CD8-positive, alpha-beta memory T cell (primary cell): ENCODE measurements at regions not wholly inside any gene's neighbourhood (a gene's known extent, or its start where the extent isn't known, plus 50 kb on each side); places are given as distances from the start of the nearest gene placed in this dataset.

Experiments used
- CTCF ChIA-PET: fragments of 350-600 bp; sonication (Branson Sonifier 250); formaldehyde crosslinking; loops from one replicate; lab custom pipeline; 2021; ENCODE audit warnings: antibody characterized with exemption; lab: Charles Lee
- POLR2A ChIA-PET: fragments of 350-600 bp; sonication (Branson Sonifier 250); formaldehyde crosslinking; loops from one replicate; lab custom pipeline; 2021; ENCODE audit warnings: antibody characterized with exemption; lab: Charles Lee
- DNase-seq, 5 donors: peaks; one replicate each; pipeline versions ENCODE4 v3.0.0 to v3.0.0-alpha.2; 2020 to 2022; ENCODE audit warnings: mixed read lengths in 1 of 5
- H3K27ac ChIP-seq: one replicate; pipeline ENCODE4 v1.7.0; 2013; ENCODE audit warnings: low read depth, mild to moderate bottlenecking, low read length, moderate library complexity
- H3K27me3 ChIP-seq: 2 replicates; pipeline ENCODE4 v1.7.0; 2013; ENCODE audit warnings: low read length, mild to moderate bottlenecking; ENCODE audit not compliant: insufficient read depth, poor library complexity, severe bottlenecking
- H3K36me3 ChIP-seq: 2 replicates; pipeline ENCODE4 v1.7.0; 2013; ENCODE audit warnings: mild to moderate bottlenecking, low read length, moderate library complexity; ENCODE audit not compliant: insufficient read depth
- H3K4me1 ChIP-seq: 2 replicates; pipeline ENCODE4 v1.7.0; 2013; ENCODE audit warnings: mild to moderate bottlenecking, low read length, moderate library complexity; ENCODE audit not compliant: insufficient read depth
- H3K4me3 ChIP-seq: 2 replicates; pipeline ENCODE4 v1.7.0; 2013; ENCODE audit warnings: mild to moderate bottlenecking, low read length
- H3K9me3 ChIP-seq: 2 replicates; pipeline ENCODE4 v1.7.0; 2013; ENCODE audit warnings: mild to moderate bottlenecking, low read length
- H3K27ac Mint-ChIP-seq, 8 donors: one replicate each; pipeline ENCODE4 v1.8.0; 2020 to 2021; ENCODE audit warnings: mixed read lengths in 8 of 8, mild to moderate bottlenecking in 6 of 8, inconsistent platforms in 3 of 8, moderate library complexity in 3 of 8
- H3K27me3 Mint-ChIP-seq, 2 donors: one replicate each; pipeline ENCODE4 v1.8.0; 2020 to 2021; ENCODE audit warnings: mixed read lengths in 2 of 2, mild to moderate bottlenecking in 1 of 2, moderate library complexity in 1 of 2
- H3K36me3 Mint-ChIP-seq, 3 donors: one replicate each; pipeline ENCODE4 v1.8.0; 2020 to 2021; ENCODE audit warnings: mixed read lengths in 3 of 3, inconsistent platforms in 1 of 3, mild to moderate bottlenecking in 1 of 3
- H3K4me1 Mint-ChIP-seq, 3 donors: one replicate each; pipeline ENCODE4 v1.8.0; 2020 to 2021; ENCODE audit warnings: mixed read lengths in 3 of 3, inconsistent platforms in 1 of 3, mild to moderate bottlenecking in 1 of 3
- H3K4me3 Mint-ChIP-seq, 7 donors: one replicate each; pipeline ENCODE4 v1.8.0; 2020 to 2021; ENCODE audit warnings: mixed read lengths in 7 of 7, mild to moderate bottlenecking in 6 of 7, moderate library complexity in 4 of 7, inconsistent platforms in 2 of 7
- H3K9me3 Mint-ChIP-seq, 5 donors: one replicate each; pipeline ENCODE4 v1.8.0; 2020 to 2022; ENCODE audit warnings: mixed read lengths in 5 of 5, mild to moderate bottlenecking in 3 of 5, moderate library complexity in 2 of 5, inconsistent platforms in 1 of 5

GRCh38 chr7:155386608-155387007 lies 71.3 kb upstream of the EN2 start:
- H3K27ac Mint-ChIP-seq: no peak overlapping the region
- H3K4me1 ChIP-seq: no peaks in the 10 kb centered on the region
- no peak overlapping the region for H3K4me3 Mint-ChIP-seq
- POLR2A ChIA-PET: no interaction called here
- no peak overlapping the region for H3K4me3 ChIP-seq
- H3K27ac ChIP-seq: no peak overlapping the region
- no peaks in the 10 kb centered on the region for H3K36me3 Mint-ChIP-seq
- H3K9me3 ChIP-seq: no peaks in the 10 kb centered on the region
- peaks cover 0 to 9% (median 2%) of the 10 kb centered on the region in 3 donors for H3K4me1 Mint-ChIP-seq
- H3K36me3 ChIP-seq: no peaks in the 10 kb centered on the region
- H3K9me3 Mint-ChIP-seq: peaks cover 0 to 4% (median 0%) of the 10 kb centered on the region in 5 donors
- CTCF ChIA-PET: no interaction called here
- peaks cover 7% of the 10 kb centered on the region for H3K27me3 ChIP-seq
- peaks cover 37 to 73% of the 10 kb centered on the region in 2 donors for H3K27me3 Mint-ChIP-seq
- DNase-seq: no peak

GRCh38 chr7:155387066-155387620 lies 70.8 kb upstream of the EN2 start:
- H3K27me3 Mint-ChIP-seq: peaks cover 33 to 71% of the 10 kb centered on the region in 2 donors
- no peak overlapping the region for H3K4me3 ChIP-seq
- ChIA-PET CTCF (no interaction called here), POLR2A (no interaction called here)
- peaks cover 0 to 4% (median 0%) of the 10 kb centered on the region in 3 donors for H3K4me1 Mint-ChIP-seq
- DNase-seq: no peak
- no peaks in the 10 kb centered on the region for H3K36me3 Mint-ChIP-seq
- no peaks in the 10 kb centered on the region for H3K9me3 ChIP-seq
- H3K27ac Mint-ChIP-seq: no peak overlapping the region
- H3K4me1 ChIP-seq: no peaks in the 10 kb centered on the region
- peaks cover 0 to 2% (median 0%) of the 10 kb centered on the region in 5 donors for H3K9me3 Mint-ChIP-seq
- H3K36me3 ChIP-seq: no peaks in the 10 kb centered on the region
- H3K4me3 Mint-ChIP-seq: no peak overlapping the region
- H3K27ac ChIP-seq: no peak overlapping the region
- H3K27me3 ChIP-seq: peaks cover 5% of the 10 kb centered on the region

- ChIA-PET CTCF (no interaction called here), POLR2A (no interaction called here)
- Histone ChIP-seq H3K36me3 (no peaks in the 10 kb centered on the region), H3K27me3 (peaks cover 5% of the 10 kb centered on the region), H3K9me3 (no peaks in the 10 kb centered on the region), H3K27ac (no peak overlapping the region), H3K4me1 (no peaks in the 10 kb centered on the region), H3K4me3 (no peak overlapping the region)
- Mint-ChIP-seq H3K27me3 (peaks cover 25 to 67% of the 10 kb centered on the region in 2 donors), H3K4me1 (no peaks in the 10 kb centered on the region), H3K9me3 (peaks cover 0 to 2% (median 0%) of the 10 kb centered on the region in 5 donors), H3K27ac (no peak overlapping the region), H3K4me3 (no peak overlapping the region), H3K36me3 (no peaks in the 10 kb centered on the region)
- no peak for DNase-seq
These were observed 69.4 kb upstream of the EN2 start for GRCh38 chr7:155388561-155388960.

- no peaks in the 10 kb centered on the region for H3K36me3 ChIP-seq
- H3K27ac ChIP-seq: no peak overlapping the region
- H3K4me3 ChIP-seq: no peak overlapping the region
- no peaks in the 10 kb centered on the region for H3K4me1 ChIP-seq
- no peak for DNase-seq
- ChIA-PET POLR2A (no interaction called here), CTCF (no interaction called here)
- Mint-ChIP-seq H3K4me3 (no peak overlapping the region), H3K36me3 (no peaks in the 10 kb centered on the region), H3K27ac (no peak overlapping the region), H3K27me3 (peaks cover 16 to 67% of the 10 kb centered on the region in 2 donors), H3K9me3 (peaks cover 0 to 4% (median 0%) of the 10 kb centered on the region in 5 donors), H3K4me1 (no peaks in the 10 kb centered on the region)
- H3K9me3 ChIP-seq: no peaks in the 10 kb centered on the region
- no peaks in the 10 kb centered on the region for H3K27me3 ChIP-seq
These were observed 66.5 kb upstream of the EN2 start for GRCh38 chr7:155391414-155391813.

- ChIA-PET POLR2A (no interaction called here), CTCF (no interaction called here)
These were observed 65.0 kb upstream of the EN2 start for GRCh38 chr7:155392726-155393570.

GRCh38 chr7:155394413-155394812 lies 63.5 kb upstream of the EN2 start:
- POLR2A ChIA-PET: no interaction called here
- H3K36me3 ChIP-seq: no peaks in the 10 kb centered on the region
- no peak overlapping the region for H3K27ac ChIP-seq
- DNase-seq: no peak
- H3K27ac Mint-ChIP-seq: no peak overlapping the region
- H3K36me3 Mint-ChIP-seq: no peaks in the 10 kb centered on the region
- no peaks in the 10 kb centered on the region for H3K27me3 ChIP-seq
- peaks cover 0 to 4% (median 0%) of the 10 kb centered on the region in 5 donors for H3K9me3 Mint-ChIP-seq
- no peak overlapping the region for H3K4me3 Mint-ChIP-seq
- CTCF ChIA-PET: no interaction called here
- no peaks in the 10 kb centered on the region for H3K4me1 Mint-ChIP-seq
- H3K27me3 Mint-ChIP-seq: peaks cover 2 to 43% of the 10 kb centered on the region in 2 donors
- no peak overlapping the region for H3K4me3 ChIP-seq
- H3K9me3 ChIP-seq: no peaks in the 10 kb centered on the region
- H3K4me1 ChIP-seq: no peaks in the 10 kb centered on the region

More at GRCh38 chr7:155392726-155393570, 65.0 kb upstream of the EN2 start:
- Histone ChIP-seq H3K27ac (no peak overlapping the region), H3K27me3 (no peaks in the 10 kb centered on the region), H3K4me3 (no peak overlapping the region), H3K9me3 (no peaks in the 10 kb centered on the region), H3K4me1 (no peaks in the 10 kb centered on the region), H3K36me3 (no peaks in the 10 kb centered on the region)
- H3K9me3 Mint-ChIP-seq: peaks cover 0 to 4% (median 0%) of the 10 kb centered on the region in 5 donors
- no peaks in the 10 kb centered on the region for H3K36me3 Mint-ChIP-seq
- H3K27ac Mint-ChIP-seq: no peak overlapping the region
- DNase-seq: no peak
- no peak overlapping the region for H3K4me3 Mint-ChIP-seq
- no peaks in the 10 kb centered on the region for H3K4me1 Mint-ChIP-seq
- H3K27me3 Mint-ChIP-seq: peaks cover 9 to 52% of the 10 kb centered on the region in 2 donors

- peak overlapping the region in 1 of 7 donors; percentile 19 for H3K4me3 Mint-ChIP-seq
- Histone ChIP-seq H3K4me1 (no peaks in the 10 kb centered on the region), H3K27me3 (no peaks in the 10 kb centered on the region), H3K36me3 (no peaks in the 10 kb centered on the region), H3K4me3 (no peak overlapping the region), H3K27ac (no peak overlapping the region), H3K9me3 (no peaks in the 10 kb centered on the region)
- CTCF ChIA-PET: interaction anchor here (1.2 kb wide), 1 partner anchor 15 kb away, joined by 3 read pairs; no protein-coding TSS in a partner anchor
- no peak overlapping the region for H3K27ac Mint-ChIP-seq
- H3K4me1 Mint-ChIP-seq: no peaks in the 10 kb centered on the region
- H3K36me3 Mint-ChIP-seq: no peaks in the 10 kb centered on the region
- no peak for DNase-seq
- POLR2A ChIA-PET: no interaction called here
- H3K27me3 Mint-ChIP-seq: peaks cover 2 to 42% of the 10 kb centered on the region in 2 donors
- H3K9me3 Mint-ChIP-seq: peaks cover 0 to 4% (median 0%) of the 10 kb centered on the region in 5 donors
These were observed 62.6 kb upstream of the EN2 start for GRCh38 chr7:155395176-155395797.

GRCh38 chr7:155396661-155397060 lies 61.3 kb upstream of the EN2 start:
- H3K27ac Mint-ChIP-seq: no peak overlapping the region
- no peaks in the 10 kb centered on the region for H3K36me3 Mint-ChIP-seq
- Histone ChIP-seq H3K4me1 (no peaks in the 10 kb centered on the region), H3K9me3 (no peaks in the 10 kb centered on the region), H3K4me3 (no peak overlapping the region), H3K27me3 (no peaks in the 10 kb centered on the region), H3K27ac (no peak overlapping the region), H3K36me3 (no peaks in the 10 kb centered on the region)
- POLR2A ChIA-PET: no interaction called here
- peaks cover 11 to 50% of the 10 kb centered on the region in 2 donors for H3K27me3 Mint-ChIP-seq
- H3K4me3 Mint-ChIP-seq: no peak overlapping the region
- H3K4me1 Mint-ChIP-seq: no peaks in the 10 kb centered on the region
- peaks cover 0 to 4% (median 0%) of the 10 kb centered on the region in 5 donors for H3K9me3 Mint-ChIP-seq
- CTCF ChIA-PET: no interaction called here
- DNase-seq: no peak
